Adipocyte (in vitro differentiated cells): ENCODE measurements at regions not wholly inside any gene's neighbourhood (a gene's known extent, or its start where the extent isn't known, plus 50 kb on each side); places are given as distances from the start of the nearest gene placed in this dataset.

Source experiments
- DNase-seq: peaks from one replicate; pipeline ENCODE4 v3.0.0-alpha.2; 2015; ENCODE audit warnings: low read depth
- H3K27me3 ChIP-seq: replicated peaks from 2 replicates; pipeline ENCODE4 v1.7.0; 2013; ENCODE audit warnings: mild to moderate bottlenecking, low read length, moderate library complexity; ENCODE audit not compliant: control insufficient read depth, insufficient read depth
- H3K36me3 ChIP-seq: 2 replicates; pipeline ENCODE4 v1.7.0; 2013; ENCODE audit warnings: low read length, mild to moderate bottlenecking, moderate library complexity; ENCODE audit not compliant: control insufficient read depth, insufficient read depth, severe bottlenecking
- H3K4me1 ChIP-seq: 2 replicates; pipeline ENCODE4 v1.7.0; 2013; ENCODE audit warnings: mild to moderate bottlenecking, low read length, moderate library complexity; ENCODE audit not compliant: control insufficient read depth, insufficient read depth
- H3K4me3 ChIP-seq: 2 replicates; pipeline ENCODE4 v1.7.0; 2013; ENCODE audit warnings: mild to moderate bottlenecking, low read length, moderate library complexity
- H3K9ac ChIP-seq: 2 replicates; pipeline ENCODE4 v1.7.0; 2013; ENCODE audit warnings: mild to moderate bottlenecking, low read length, moderate library complexity
- H3K9me3 ChIP-seq: 2 replicates; pipeline ENCODE4 v1.7.0; 2013; ENCODE audit warnings: mild to moderate bottlenecking, low read length, moderate library complexity; ENCODE audit not compliant: control insufficient read depth

GRCh38 chr2:220531216-220531615 lies 903.8 kb downstream of the SLC4A3 start:
- Histone ChIP-seq H3K9ac (no peak overlapping the region), H3K4me3 (no peak overlapping the region), H3K4me1 (peaks cover 16% of the 10 kb centered on the region), H3K36me3 (no peaks in the 10 kb centered on the region), H3K27me3 (no peaks in the 10 kb centered on the region), H3K9me3 (peaks cover 13% of the 10 kb centered on the region)
- DNase-seq, result no peak

- Histone ChIP-seq H3K36me3 (no peaks in the 10 kb centered on the region), H3K4me3 (no peak overlapping the region), H3K9ac (no peak overlapping the region), H3K4me1 (peaks cover 4% of the 10 kb centered on the region), H3K9me3 (peaks cover 13% of the 10 kb centered on the region), H3K27me3 (no peaks in the 10 kb centered on the region)
- peak; percentile 54 for DNase-seq
These were observed 906.1 kb downstream of the SLC4A3 start for GRCh38 chr2:220533485-220533884.

GRCh38 chr2:220539481-220539880 lies 912.1 kb downstream of the SLC4A3 start:
- H3K4me3 ChIP-seq, result no peak overlapping the region

GRCh38 chr2:220544049-220544448 lies 916.6 kb downstream of the SLC4A3 start:
- Histone ChIP-seq H3K9me3 (peaks cover 10% of the 10 kb centered on the region), H3K4me1 (no peaks in the 10 kb centered on the region), H3K9ac (no peak overlapping the region), H3K4me3 (no peak overlapping the region), H3K27me3 (no peaks in the 10 kb centered on the region), H3K36me3 (no peaks in the 10 kb centered on the region)
- no peak for DNase-seq

More at GRCh38 chr2:220539481-220539880, 912.1 kb downstream of the SLC4A3 start:
- Histone ChIP-seq H3K4me1 (no peaks in the 10 kb centered on the region), H3K9me3 (peaks cover 15% of the 10 kb centered on the region), H3K27me3 (no peaks in the 10 kb centered on the region), H3K36me3 (no peaks in the 10 kb centered on the region), H3K9ac (no peak overlapping the region)
- DNase-seq, result no peak

- Histone ChIP-seq H3K4me3 (no peak overlapping the region), H3K9me3 (no peaks in the 10 kb centered on the region), H3K27me3 (no peaks in the 10 kb centered on the region), H3K36me3 (no peaks in the 10 kb centered on the region), H3K4me1 (peaks cover under 1% of the 10 kb centered on the region), H3K9ac (no peak overlapping the region)
- peak; percentile 16 for DNase-seq
These were observed 923.7 kb downstream of the SLC4A3 start for GRCh38 chr2:220550995-220551700.

GRCh38 chr2:220552790-220553535 lies 925.5 kb downstream of the SLC4A3 start:
- no peak for DNase-seq
- no peaks in the 10 kb centered on the region for H3K36me3 ChIP-seq
- H3K9ac ChIP-seq, result no peak overlapping the region
- H3K4me3 ChIP-seq, result no peak overlapping the region
- H3K9me3 ChIP-seq, result no peaks in the 10 kb centered on the region
- H3K4me1 ChIP-seq, result peaks cover 10% of the 10 kb centered on the region
- no peaks in the 10 kb centered on the region for H3K27me3 ChIP-seq

GRCh38 chr2:220555961-220556630 lies 928.7 kb downstream of the SLC4A3 start:
- Histone ChIP-seq H3K4me1 (peaks cover 10% of the 10 kb centered on the region), H3K9ac (no peak overlapping the region), H3K36me3 (no peaks in the 10 kb centered on the region), H3K4me3 (no peak overlapping the region), H3K27me3 (no peaks in the 10 kb centered on the region), H3K9me3 (no peaks in the 10 kb centered on the region)
- no peak for DNase-seq

GRCh38 chr2:220556658-220557057 lies 929.2 kb downstream of the SLC4A3 start:
- no peaks in the 10 kb centered on the region for H3K9me3 ChIP-seq
- H3K4me1 ChIP-seq, result peaks cover 10% of the 10 kb centered on the region
- no peak overlapping the region for H3K4me3 ChIP-seq
- peak; percentile 19 for DNase-seq
- no peaks in the 10 kb centered on the region for H3K27me3 ChIP-seq
- no peaks in the 10 kb centered on the region for H3K36me3 ChIP-seq
- H3K9ac ChIP-seq, result no peak overlapping the region

- H3K9ac ChIP-seq, result no peak overlapping the region
- DNase-seq, result no peak
- no peaks in the 10 kb centered on the region for H3K36me3 ChIP-seq
- no peaks in the 10 kb centered on the region for H3K9me3 ChIP-seq
- no peak overlapping the region for H3K4me3 ChIP-seq
- H3K4me1 ChIP-seq, result peaks cover 10% of the 10 kb centered on the region
- no peaks in the 10 kb centered on the region for H3K27me3 ChIP-seq
These were observed 932.8 kb downstream of the SLC4A3 start for GRCh38 chr2:220560192-220560591.

GRCh38 chr2:220562375-220563140 lies 935.1 kb downstream of the SLC4A3 start:
- Histone ChIP-seq H3K9ac (no peak overlapping the region), H3K4me1 (no peaks in the 10 kb centered on the region), H3K4me3 (no peak overlapping the region), H3K27me3 (no peaks in the 10 kb centered on the region), H3K9me3 (no peaks in the 10 kb centered on the region), H3K36me3 (no peaks in the 10 kb centered on the region)
- DNase-seq, result no peak

- no peaks in the 10 kb centered on the region for H3K4me1 ChIP-seq
- no peak overlapping the region for H3K4me3 ChIP-seq
- no peak overlapping the region for H3K9ac ChIP-seq
- H3K27me3 ChIP-seq, result no peaks in the 10 kb centered on the region
- no peak for DNase-seq
- no peaks in the 10 kb centered on the region for H3K9me3 ChIP-seq
- H3K36me3 ChIP-seq, result no peaks in the 10 kb centered on the region
These were observed 940.9 kb downstream of the SLC4A3 start for GRCh38 chr2:220568296-220568695.
